GM19351 (cell line): ENCODE measurements at regions not wholly inside any gene's neighbourhood (a gene's known extent, or its start where the extent isn't known, plus 50 kb on each side); places are given as distances from the start of the nearest gene placed in this dataset.

ENCODE experiments used
- ATAC-seq: cut with Tn5 transposase; IDR thresholded peaks from one replicate; pipeline ENCODE4 v1.9.1; 2021; ENCODE audit warnings: mild to moderate bottlenecking, moderate library complexity; ENCODE audit not compliant: unreplicated experiment

DNA sequence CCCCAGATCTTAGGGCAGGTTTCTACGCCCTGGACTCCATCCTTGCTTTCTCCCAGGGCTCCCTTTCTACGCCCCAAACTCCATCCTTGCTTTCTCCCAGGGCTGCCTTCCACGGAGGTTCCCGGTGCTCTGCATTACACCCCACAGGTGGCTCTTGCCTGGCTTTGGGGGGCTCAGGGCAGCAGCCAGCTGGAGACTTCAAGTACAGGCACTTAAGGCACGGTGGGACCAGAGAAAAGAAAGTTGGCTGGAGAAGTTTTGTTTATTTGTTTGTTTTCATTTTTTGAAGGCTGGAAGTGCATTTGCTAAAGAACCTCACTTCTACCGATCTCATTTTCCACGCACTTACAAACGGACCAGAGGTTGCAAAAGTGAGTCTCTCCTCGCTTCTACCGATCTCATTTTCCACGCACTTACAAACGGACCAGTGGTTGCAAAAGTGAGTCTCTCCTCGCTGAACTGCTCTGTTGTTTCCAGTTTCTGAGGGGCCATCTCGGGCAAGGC is 103.8 kb upstream of the MED13L start:
- no peak for ATAC-seq

DNA sequence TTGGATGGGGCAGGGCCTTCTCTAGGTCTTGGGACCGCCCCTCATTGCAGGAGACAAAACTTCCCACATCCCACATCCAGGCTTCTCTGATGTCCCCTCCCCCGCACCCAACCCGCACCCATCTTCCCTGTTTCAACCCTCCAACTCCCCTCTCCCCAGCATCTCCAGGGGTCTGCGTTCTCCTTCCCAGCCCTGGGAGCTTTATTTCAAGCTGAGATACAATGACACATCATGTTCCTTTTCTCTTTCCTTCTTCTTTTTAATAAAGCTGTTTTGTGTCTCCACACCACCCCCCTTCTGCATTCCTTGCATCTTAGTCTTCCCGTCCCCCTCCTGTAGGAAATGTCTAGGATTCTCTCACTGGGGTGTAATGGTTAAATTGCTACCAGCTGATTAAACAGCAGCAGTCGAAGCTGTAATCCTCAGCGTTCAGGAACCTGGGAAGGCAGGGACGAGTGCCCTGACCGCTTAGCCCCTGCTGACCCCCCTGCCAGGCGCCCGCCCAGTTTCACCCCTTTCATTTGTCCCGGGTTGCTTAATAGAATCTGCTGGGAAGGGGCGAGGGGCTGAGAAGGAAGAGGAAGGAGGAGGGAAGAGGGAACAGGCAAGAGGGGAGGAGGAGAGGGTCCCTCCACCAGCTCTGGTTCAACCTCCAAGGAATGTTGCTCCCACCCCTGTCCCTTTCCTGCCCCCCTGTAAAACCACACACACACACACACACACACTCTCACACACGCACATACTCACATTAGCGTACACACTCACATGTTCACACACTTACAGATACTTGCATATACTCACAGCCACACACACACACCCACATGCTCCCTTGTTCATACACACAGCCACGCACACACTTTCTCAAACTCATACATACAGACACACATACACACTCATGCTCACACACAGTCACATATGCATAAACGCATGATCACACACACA is 104.5 kb upstream of the MED13L start:
- no peak for ATAC-seq

- no peak for ATAC-seq
Observed at GRCh38 chr12:116382686-116383530, 105.4 kb upstream of the MED13L start.

- ATAC-seq: no peak
Observed at GRCh38 chr12:116384175-116384574, 106.7 kb upstream of the MED13L start.

GRCh38 chr12:116384691-116385485 is 107.4 kb upstream of the MED13L start:
- ATAC-seq: peak; percentile 79

DNA sequence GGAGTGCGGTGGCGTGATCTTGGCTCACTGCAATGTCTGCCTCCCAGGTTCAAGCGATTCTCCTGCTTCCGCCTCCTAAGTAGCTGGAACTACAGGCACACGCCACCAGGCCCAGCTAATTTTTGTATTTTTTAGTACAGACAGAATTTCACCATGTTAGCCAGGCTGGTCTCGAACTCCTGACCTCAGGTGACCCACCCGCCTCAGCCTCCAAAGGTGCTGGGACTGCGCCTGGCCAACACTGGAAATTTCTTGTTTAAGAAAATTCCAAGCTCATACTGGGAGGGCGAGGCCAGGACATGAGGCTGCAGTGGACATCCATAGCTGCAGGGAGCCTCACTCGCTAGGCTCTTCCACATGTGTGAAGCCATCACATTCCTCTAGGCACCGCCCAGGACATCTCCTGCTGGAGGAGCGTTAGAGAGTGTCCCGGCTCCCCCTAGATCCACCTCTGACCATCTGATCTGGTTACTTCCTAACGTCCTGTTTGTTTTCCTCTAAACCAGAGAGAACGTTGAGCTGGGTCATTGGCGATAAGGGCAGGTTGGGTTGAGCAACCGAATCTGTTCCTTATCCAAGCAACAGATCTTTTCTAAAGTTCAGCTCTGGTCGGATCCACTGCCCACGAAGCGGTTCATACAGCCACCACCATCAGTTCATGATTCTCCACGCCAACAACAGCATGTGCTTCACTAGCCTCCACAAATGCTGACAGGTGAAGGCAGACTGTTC is 108.2 kb upstream of the MED13L start:
- ATAC-seq: no peak

DNA sequence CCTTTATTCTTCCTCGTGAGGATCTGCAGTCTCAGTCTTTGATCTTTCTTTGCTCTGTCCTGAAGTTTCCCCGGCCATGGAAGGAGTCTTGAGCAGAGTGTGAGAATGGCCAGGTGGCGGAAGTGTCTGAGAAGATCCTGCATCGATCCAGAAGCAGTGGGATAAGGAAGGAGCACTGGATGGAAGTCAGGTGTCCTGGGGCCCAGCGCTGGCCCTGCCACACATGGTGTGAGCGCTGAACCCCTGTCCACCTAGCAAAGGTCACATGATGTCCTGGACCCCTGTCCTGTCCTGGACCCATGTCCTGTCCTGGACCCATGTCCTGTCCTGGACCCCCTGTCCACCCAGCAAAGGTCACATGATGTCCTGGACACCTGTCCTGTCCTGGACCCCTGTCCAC is 111.8 kb upstream of the MED13L start:
- ATAC-seq: no peak

DNA sequence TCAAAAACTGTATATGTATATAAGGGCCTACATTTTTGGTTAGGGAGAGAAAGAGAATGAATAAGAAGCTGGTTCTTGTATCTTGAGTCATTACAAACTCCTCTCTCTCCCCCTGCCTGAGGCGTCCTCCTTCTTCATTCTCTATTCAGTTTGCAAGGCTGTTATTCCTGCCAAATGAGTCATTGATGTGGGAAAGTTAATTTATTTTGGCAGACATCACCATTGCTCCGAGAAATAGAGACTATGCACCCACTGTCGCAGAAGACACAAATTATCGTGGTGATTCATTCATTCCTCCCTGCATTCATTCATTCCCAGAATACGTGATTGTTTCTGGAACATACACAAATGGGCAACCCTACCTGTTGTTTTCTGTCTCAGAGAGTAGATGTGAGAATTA is 112.5 kb upstream of the MED13L start:
- ATAC-seq: no peak

- no peak for ATAC-seq
Observed at GRCh38 chr12:116390401-116391335, 113.2 kb upstream of the MED13L start.

DNA sequence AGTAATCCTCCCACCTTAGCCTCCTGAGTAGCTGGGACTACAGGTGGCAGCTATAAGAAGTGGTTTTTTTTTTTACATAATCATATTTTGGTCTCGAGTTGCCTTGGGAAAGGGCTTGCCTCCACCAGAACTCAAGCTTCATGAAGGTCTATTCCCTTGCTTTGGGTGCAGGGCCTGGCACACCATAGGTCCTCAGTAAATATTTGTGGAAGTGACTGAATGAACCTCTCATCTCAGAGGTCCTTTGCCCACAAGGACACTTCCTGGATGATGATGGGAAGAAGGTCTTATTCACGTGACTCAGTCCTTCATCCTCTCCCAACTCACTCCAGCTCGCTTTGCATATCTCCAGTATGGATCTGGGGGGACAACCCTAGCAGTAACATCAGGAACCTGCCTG is 114.0 kb upstream of the MED13L start:
- no peak for ATAC-seq

DNA sequence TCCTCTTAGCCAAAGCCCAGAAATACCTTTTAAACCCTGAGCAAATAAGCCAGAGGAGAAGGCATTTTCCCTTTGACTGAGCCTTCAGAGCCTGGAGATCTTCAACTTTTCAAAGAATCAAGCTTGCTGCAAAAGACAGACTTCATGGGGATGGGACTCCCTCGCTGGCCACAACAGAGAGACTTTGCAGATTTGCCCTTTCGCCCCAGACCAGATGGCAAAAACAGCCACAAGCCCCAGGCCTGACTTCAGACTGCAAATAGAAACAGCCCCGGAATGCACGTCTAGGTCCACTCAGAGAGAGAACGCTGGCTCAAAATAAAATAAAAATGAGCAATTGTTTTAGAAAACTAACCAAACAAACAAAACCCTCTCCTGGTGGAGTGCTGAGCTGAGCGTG is 114.6 kb upstream of the MED13L start:
- ATAC-seq: no peak

DNA sequence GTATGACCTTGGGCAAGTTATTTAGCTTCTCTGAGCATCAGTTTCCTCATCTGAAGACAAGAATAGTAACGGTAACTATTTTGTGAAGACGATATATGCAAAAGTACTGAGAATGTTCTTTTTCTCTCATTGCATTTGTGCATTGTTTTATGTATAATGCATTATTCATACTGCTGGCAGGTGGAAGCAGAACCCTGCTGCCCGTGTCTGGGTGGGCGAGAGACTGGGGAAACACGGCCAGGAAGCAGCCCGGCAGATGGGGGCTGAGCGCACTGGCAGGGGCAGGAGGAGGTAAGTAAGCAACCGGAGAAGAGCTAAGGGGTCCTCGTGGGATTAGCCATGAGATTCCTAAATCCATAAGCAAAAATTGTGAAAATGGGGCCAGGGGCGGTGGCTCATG is 115.8 kb upstream of the MED13L start:
- no peak for ATAC-seq

- no peak for ATAC-seq
Observed at GRCh38 chr12:116393859-116394650, 116.6 kb upstream of the MED13L start.

DNA sequence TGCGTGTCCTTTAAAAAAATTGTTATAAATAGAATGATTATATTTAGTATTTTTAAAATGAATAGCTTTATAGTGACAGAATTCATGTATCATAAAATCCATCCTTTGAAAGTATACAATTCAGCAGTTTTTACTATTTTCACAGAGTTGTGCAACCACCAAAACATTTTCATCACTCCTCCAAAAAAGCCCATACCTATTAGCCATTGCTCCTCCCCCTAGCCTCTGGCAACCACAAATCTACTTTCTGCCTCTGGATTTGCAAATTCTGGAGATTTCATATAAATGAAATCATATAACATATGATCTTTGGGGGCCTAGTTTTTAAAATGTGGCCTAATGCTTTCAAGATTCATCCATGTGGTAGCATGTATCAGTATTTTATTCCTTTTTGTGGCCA is 117.9 kb upstream of the MED13L start:
- no peak for ATAC-seq

DNA sequence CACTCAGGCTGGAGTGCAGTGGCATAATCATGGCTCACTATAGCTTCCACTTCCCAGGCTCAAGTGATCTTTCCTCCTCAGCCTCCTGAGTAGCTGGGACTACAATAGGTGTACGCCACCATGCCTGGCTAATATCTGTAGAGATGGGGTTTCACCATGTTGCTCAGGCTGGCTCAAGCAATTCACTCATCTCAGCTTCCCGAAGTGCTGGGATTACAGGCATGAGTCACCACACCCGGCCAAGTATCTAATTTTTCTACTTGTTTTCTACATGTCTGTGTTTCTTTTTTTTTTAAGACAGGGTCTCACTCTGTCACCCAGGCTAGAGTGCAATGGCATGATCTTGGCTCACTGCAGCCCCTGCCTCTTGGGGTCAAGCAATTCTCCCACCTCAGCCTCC is 119.7 kb upstream of the MED13L start:
- ATAC-seq: no peak

DNA sequence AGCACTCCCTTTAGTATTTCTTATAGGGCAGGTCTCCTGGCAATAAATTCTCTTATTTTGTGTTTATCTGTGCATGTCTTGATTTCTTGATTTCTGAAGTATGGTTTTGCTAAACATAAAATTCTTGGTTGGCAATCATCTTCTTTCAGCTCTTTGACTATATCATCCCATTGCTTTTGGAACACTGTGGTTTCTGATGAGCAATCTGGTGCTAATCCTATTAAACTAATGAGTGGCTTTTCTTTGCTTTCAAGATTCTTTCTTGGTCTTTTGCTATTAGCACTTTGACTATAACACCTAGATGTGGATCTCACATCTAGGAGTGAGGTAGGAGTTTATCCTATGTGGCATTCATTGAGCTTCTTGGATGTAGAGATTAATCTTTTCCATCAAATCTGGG is 120.7 kb upstream of the MED13L start:
- ATAC-seq: no peak

GRCh38 chr12:116399055-116399454 is 121.6 kb upstream of the MED13L start:
- no peak for ATAC-seq

GRCh38 chr12:116400636-116401372 is 123.3 kb upstream of the MED13L start:
- no peak for ATAC-seq
